SU-DHL-6 (cell line): ENCODE measurements at regions not wholly inside any gene's neighbourhood (a gene's known extent, or its start where the extent isn't known, plus 50 kb on each side); places are given as distances from the start of the nearest gene placed in this dataset.

Experiments
- EZH2phosphoT487 ChIP-seq: fragments of 200-600 bp; sonication (generic), shearing (Covaris generic); conservative IDR thresholded peaks from 2 replicates; pipeline ENCODE4 v1.6.1; 2018; ENCODE audit warnings: mild to moderate bottlenecking, antibody characterized with exemption, low read length, moderate library complexity, mixed read lengths
- TF ChIP-seq, protein P1 (sequence below): fragments of 200-600 bp; sonication (generic); IDR thresholded peaks from one replicate; pipeline ENCODE4 v1.5.1; 2017; ENCODE audit warnings: antibody characterized with exemption, mild to moderate bottlenecking, low read length, moderate library complexity; ENCODE audit not compliant: insufficient read depth, poor library complexity, severe bottlenecking

DNA sequence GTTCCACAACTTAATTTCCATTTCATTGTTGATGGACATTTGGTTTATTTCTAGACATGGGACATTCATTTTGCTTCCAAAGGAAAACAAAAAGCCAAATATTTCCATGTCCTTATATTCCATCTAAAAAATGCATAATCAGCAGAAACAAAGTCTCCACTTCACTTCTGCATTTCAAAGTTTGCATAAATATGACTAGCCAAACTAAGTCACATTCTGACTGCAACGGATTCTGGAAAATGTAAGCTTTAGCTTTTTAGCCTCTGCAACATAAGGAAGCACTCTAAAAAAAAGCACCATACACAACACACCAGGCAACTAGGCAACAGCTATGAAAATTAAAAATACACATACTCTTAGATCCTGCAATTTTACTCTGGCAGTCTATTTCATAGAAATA is 135.3 kb downstream of the ETAA1 start:
- TF ChIP-seq, protein P1, sequence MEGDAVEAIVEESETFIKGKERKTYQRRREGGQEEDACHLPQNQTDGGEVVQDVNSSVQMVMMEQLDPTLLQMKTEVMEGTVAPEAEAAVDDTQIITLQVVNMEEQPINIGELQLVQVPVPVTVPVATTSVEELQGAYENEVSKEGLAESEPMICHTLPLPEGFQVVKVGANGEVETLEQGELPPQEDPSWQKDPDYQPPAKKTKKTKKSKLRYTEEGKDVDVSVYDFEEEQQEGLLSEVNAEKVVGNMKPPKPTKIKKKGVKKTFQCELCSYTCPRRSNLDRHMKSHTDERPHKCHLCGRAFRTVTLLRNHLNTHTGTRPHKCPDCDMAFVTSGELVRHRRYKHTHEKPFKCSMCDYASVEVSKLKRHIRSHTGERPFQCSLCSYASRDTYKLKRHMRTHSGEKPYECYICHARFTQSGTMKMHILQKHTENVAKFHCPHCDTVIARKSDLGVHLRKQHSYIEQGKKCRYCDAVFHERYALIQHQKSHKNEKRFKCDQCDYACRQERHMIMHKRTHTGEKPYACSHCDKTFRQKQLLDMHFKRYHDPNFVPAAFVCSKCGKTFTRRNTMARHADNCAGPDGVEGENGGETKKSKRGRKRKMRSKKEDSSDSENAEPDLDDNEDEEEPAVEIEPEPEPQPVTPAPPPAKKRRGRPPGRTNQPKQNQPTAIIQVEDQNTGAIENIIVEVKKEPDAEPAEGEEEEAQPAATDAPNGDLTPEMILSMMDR: no peak
- no peak for TF ChIP-seq EZH2phosphoT487
